Adrenal gland (tissue), 5 donors: ENCODE measurements at regions not wholly inside any gene's neighbourhood (a gene's known extent, or its start where the extent isn't known, plus 50 kb on each side); places are given as distances from the start of the nearest gene placed in this dataset.

Experiments used
- CTCF ChIP-seq, 6 experiments: fragments of 450-650 bp in 4 of 6; fragments of 200-600 bp in 2 of 6; sonication (generic) in 1 of 6; IDR thresholded peaks; 1 replicate in 5 of 6; 2 replicates in 1 of 6; pipeline versions ENCODE4 v1.5.1 to v1.8.0; 2016 to 2021; ENCODE audit warnings: antibody characterized with exemption in 6 of 6, mild to moderate bottlenecking in 2 of 6, moderate library complexity in 1 of 6
- POLR2A ChIP-seq, 2 donors: fragments of 450-650 bp; IDR thresholded peaks; one replicate each; pipeline ENCODE4 v1.6.1; 2017; ENCODE audit warnings: antibody characterized with exemption in 2 of 2, mild to moderate bottlenecking in 2 of 2, moderate library complexity in 1 of 2
- donor health status: DM: no; HTN: no; CAD: no.

GRCh38 chr1:121443001-121443540 is 258.3 kb downstream of the SRGAP2C start:
- TF ChIP-seq CTCF (IDR thresholded peaks at IDR 0.05) = no peak
- TF ChIP-seq POLR2A (IDR thresholded peaks at IDR 0.05) = no peak
